IPS DF 4.7 (cell line): ENCODE measurements at regions not wholly inside any gene's neighbourhood (a gene's known extent, or its start where the extent isn't known, plus 50 kb on each side); places are given as distances from the start of the nearest gene placed in this dataset.

Experiments used
- DNase-seq: peaks from one replicate; pipeline ENCODE4 v3.0.0-alpha.2; 2013; ENCODE audit warnings: low spot score; ENCODE audit errors: extremely low read depth

GRCh38 chr3:7793786-7794185 lies 707.8 kb upstream of the LMCD1 start:
- no peak for DNase-seq

DNA sequence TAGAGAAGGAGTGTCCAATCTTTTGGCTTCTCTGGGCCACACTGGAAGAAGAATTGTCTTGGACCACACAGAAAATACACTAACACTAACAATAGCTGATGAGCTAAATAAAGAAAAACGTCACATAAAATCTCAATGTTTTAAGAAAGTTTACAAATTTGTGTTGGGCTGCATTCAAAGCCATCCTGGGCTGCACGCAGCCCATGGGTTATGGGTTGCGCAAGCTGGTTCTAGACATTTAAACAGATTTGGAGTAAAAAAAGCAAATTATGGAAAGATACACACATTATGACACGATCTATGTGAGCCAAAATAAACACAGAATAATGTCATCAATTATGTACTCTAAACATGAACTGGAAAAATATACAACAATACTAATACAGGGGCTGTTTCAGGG lies 703.3 kb upstream of the LMCD1 start:
- DNase-seq: no peak

GRCh38 chr3:7800006-7800780 lies 701.4 kb upstream of the LMCD1 start:
- no peak for DNase-seq

DNA sequence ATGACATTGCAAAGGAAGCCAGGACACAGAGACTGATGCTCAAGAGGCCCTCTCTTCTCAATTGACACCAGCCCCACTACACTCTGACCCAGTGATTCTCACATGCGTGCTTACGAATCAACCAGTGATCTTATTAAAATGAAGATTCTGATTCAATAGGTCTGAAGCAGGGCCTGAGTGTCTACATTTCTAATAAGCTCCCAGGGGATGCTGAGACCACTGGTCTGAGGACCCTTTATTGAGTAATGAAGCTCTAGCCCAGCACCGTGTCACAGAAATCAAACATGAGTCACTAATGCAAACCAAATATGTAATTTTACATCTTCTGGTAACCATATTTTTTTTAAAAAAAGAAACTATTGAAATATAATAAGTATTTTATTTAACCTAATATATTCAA lies 689.1 kb upstream of the LMCD1 start:
- no peak for DNase-seq

- DNase-seq: no peak
These were observed 688.3 kb upstream of the LMCD1 start for GRCh38 chr3:7813365-7813764.

GRCh38 chr3:7817239-7817638 lies 684.4 kb upstream of the LMCD1 start:
- DNase-seq: no peak

DNA sequence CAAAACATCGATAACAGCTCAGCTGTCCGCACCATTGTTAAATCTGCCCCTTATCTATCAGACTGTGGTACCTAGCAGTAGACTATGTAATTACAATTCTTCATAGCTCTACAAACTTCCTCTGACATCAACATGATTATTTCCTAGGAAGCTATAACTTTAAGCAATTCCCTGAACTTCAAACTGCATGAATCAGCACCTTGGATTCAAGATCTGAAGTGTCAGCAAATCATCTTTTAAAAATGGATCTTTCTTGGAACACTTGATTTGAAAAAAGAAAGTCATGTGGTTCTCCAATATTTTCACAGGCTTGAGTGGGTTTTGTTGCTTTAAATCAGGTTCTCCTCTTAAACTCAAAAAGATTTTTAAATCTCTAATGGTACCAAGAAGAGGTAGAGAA lies 680.7 kb upstream of the LMCD1 start:
- DNase-seq: no peak

GRCh38 chr3:7821858-7822257 lies 679.8 kb upstream of the LMCD1 start:
- DNase-seq: no peak

DNA sequence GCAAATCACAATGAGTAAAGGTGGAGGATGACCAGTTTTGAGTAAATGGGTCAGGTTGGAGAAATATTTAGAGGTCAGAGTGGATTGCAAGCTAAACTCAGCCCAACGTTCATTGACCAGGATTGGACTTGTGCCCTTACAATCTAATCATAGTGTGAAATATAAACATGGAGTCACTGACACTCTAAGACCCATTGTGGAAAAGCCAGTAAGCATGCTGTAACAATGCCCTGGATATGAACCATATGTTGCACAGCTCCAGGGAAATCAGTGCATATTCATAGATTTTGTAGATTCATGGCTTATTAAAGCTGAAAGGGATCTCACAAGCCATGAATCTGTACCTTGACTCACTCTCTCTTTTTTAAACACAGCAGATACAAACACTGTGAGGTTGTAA lies 660.2 kb upstream of the LMCD1 start:
- DNase-seq: no peak

DNA sequence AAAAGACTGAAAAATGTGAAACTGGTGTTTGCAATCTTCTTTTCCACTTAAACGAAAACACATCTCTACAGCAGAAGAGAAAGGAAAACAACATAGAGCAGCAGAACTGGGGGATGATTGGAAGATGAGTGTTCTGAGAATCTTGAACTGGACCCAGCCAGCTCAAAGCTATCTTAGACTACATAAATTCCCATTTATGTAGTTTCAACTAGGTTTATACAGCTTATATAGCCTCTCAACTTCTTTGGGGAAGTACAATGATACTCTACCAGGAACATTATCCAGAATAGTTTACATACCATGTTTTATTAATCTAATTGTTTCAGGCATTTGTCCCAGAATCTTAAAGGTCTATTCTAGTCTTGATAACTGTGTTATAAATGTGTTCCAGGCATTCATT lies 658.2 kb upstream of the LMCD1 start:
- DNase-seq: no peak

DNA sequence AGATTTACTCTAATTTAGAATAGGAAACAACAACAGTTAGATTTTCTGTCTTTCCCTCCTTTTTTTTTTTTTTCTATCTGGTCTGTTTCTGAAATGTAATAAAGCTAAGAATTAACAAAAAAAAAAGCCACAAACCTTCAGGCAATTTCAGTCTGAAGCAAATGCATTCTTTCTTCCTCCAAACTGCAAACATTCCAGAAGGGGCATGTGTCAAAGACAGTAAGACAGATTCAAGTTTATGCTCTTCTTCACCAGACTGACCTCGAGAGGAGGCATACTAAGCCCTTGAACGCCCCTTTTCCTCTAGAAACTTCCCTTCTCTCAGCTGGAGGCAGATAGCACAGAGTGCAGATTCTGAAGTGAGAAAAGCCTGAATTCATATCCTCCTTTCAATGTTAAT lies 654.6 kb upstream of the LMCD1 start:
- no peak for DNase-seq

DNA sequence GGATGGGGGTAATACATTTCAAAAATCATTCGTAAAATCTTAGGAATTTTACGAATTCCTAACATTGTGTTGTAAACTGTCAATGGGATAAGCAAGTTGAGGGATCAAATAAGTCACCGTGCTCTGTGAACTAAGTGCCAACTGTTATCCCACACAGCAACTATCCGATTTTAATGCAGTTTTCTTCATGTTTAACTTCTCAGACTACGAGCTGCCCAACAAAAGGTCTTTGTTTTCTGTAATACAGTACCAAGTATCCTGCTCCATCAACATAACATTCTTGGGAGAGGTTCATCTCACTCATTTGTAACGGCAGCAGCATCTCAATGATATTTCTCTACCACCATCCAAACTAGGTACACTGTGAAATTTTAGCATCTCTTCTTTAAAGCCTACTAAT lies 654.1 kb upstream of the LMCD1 start:
- DNase-seq: no peak

- no peak for DNase-seq
These were observed 647.4 kb upstream of the LMCD1 start for GRCh38 chr3:7854266-7854665.

DNA sequence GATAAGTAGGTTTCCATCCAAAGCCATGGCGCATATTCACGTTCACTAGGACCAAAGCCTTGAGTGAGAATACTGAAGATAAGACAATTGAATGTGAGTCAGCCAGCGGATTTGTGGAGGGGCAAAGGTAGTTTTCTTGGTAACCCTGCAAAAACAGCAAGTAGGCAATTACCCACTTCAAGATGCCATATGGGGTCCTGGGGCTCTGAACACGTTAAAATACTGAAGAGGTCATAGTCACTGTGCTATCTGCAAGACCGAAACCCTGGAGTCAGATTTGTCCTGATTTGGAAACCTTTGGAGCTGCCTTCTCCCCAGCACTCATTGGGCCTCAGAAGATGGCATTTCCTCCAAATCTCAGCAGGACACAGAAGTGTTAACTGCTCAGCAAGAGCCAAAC lies 646.9 kb upstream of the LMCD1 start:
- DNase-seq: no peak

- no peak for DNase-seq
These were observed 636.0 kb upstream of the LMCD1 start for GRCh38 chr3:7865611-7866010.

GRCh38 chr3:7867587-7867986 lies 634.0 kb upstream of the LMCD1 start:
- DNase-seq: no peak

- no peak for DNase-seq
These were observed 630.5 kb upstream of the LMCD1 start for GRCh38 chr3:7871003-7871560.

DNA sequence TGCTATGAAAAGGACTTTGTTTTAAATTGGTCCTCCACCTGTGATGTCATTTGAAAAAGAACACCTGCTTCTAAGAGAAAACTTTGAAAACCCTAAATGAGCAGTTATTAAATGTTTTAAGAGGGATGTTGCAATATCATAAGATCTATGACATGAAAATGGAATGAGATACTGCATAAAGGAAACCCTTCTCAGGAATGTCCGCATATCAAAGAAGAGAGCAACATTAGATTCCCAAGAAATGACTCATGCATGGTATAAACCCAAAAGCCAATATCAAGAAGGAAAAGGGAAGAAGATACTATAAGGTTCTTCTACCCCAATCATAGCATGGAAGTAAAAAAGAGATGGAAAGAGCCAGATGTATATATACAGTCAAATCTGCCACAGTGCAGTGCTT lies 627.5 kb upstream of the LMCD1 start:
- DNase-seq: no peak

- DNase-seq: no peak
These were observed 625.7 kb upstream of the LMCD1 start for GRCh38 chr3:7875925-7876324.

DNA sequence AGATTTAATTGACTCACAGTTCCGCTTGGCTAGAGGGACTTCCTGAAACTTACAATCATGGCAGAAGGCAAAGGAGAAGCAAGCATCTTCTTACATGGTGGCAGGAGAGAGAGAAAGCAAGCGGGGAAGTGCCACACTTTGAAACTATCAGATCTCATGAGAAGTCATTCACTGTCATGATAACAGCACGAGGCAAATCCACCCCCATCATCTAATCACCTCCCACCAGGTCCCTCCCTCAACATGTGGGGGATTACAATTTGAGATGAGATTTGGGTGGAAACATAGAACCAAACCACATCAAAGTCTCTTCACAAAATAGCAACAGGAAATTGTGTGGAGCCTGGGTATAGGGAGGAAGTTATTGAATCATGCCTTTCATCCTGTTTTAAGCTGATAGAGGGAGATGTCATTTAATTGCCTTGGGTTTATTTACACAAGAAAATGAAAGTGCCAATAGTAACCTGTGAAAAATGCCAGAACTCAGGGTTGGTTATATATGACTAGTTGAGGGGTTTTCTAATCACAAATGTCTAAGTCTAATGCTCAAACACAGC lies 624.8 kb upstream of the LMCD1 start:
- no peak for DNase-seq

DNA sequence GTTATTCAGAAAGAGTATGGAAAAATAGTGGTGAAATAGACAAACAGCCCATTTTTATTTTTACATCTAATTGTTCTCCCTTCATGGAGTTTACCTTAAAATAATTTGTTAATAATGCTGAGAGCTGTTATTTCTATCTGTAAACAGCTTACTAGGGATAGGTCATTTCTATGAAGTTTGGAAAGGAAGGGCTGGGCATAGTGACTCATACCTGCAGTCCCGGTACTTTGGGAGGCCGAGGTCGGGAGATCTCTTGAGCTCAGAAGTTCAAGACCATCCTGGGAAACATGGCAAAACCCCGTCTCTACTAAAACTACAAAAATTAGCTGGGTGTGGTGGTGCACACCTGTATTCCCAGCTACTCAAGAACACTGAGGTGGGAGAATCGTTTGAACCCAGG lies 624.3 kb upstream of the LMCD1 start:
- DNase-seq: no peak

DNA sequence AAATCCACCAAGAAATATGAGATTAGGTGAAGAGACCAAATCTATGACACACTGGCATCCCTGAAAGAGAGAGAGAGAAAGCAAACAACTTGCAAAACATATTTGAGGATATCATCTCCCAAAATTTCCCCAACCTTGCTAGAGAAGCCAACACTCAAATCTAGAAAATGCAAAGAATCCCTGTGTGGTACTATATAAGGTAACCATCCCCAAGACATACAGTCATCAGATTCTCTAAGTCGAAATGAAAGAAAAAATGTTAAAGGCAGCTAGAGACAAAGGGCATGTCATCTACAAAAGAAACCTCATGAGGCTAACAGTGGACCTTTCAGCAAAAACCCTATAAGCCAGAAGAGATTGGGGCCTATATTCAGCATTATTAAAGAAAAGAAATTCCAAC lies 622.1 kb upstream of the LMCD1 start:
- no peak for DNase-seq

- no peak for DNase-seq
These were observed 619.7 kb upstream of the LMCD1 start for GRCh38 chr3:7881946-7882345.
